AG20443 (cell line): ENCODE measurements at regions not wholly inside any gene's neighbourhood (a gene's known extent, or its start where the extent isn't known, plus 50 kb on each side); places are given as distances from the start of the nearest gene placed in this dataset.
A peak's percentile ranks its signal among the peaks of the same experiment; 100 is the strongest.

Source experiments
- DNase-seq: peaks from one replicate; pipeline ENCODE4 v3.0.0; 2012; ENCODE audit warnings: low spot score, mixed read lengths

- no peak for DNase-seq
Measured at GRCh38 chr6:54058236-54058635, 53.0 kb upstream of the MLIP start.

GRCh38 chr6:54059683-54060082 lies 51.6 kb upstream of the MLIP start:
- no peak for DNase-seq

- peak; percentile 12 for DNase-seq
Measured at GRCh38 chr6:54060286-54060685, 51.0 kb upstream of the MLIP start.
